H9 (cell line): ENCODE measurements at regions not wholly inside any gene's neighbourhood (a gene's known extent, or its start where the extent isn't known, plus 50 kb on each side); places are given as distances from the start of the nearest gene placed in this dataset.

Source experiments
- DNase-seq: peaks from one replicate; pipeline ENCODE4 v3.0.0-alpha.2; 2017
- H2AFZ ChIP-seq: one replicate; pipeline ENCODE4 v1.6.1; 2013; ENCODE audit warnings: mild to moderate bottlenecking, low read length, control low read depth, moderate library complexity
- H2AK5ac ChIP-seq: 2 replicates; pipeline ENCODE4 v1.6.1; 2013; ENCODE audit warnings: low read length, control low read depth, mixed read lengths; ENCODE audit not compliant: insufficient read length
- H2BK120ac ChIP-seq: one replicate; pipeline ENCODE4 v1.6.1; 2013; ENCODE audit warnings: low read depth, mild to moderate bottlenecking, low read length, control low read depth, inconsistent platforms; ENCODE audit not compliant: poor library complexity, severe bottlenecking
- H2BK12ac ChIP-seq: 2 replicates; pipeline ENCODE4 v1.6.1; 2013; ENCODE audit warnings: low read length, control low read depth, mixed read lengths, low read depth; ENCODE audit not compliant: insufficient read length
- H2BK15ac ChIP-seq: 2 replicates; pipeline ENCODE4 v1.6.1; 2013; ENCODE audit warnings: low read depth, low read length, control low read depth
- H2BK20ac ChIP-seq: one replicate; pipeline ENCODE4 v1.6.1; 2013; ENCODE audit warnings: low read depth, mild to moderate bottlenecking, low read length, control low read depth, inconsistent platforms; ENCODE audit not compliant: poor library complexity, severe bottlenecking
- H2BK5ac ChIP-seq: 2 replicates; pipeline ENCODE4 v1.6.1; 2013; ENCODE audit warnings: low read length, control low read depth, mixed read lengths; ENCODE audit not compliant: insufficient read length
- H3K14ac ChIP-seq: 2 replicates; pipeline ENCODE4 v1.6.1; 2013; ENCODE audit warnings: low read length, control low read depth; ENCODE audit not compliant: insufficient read depth
- H3K18ac ChIP-seq: 2 replicates; pipeline ENCODE4 v1.6.1; 2013; ENCODE audit warnings: low read depth, mild to moderate bottlenecking, mixed read lengths, low read length, control low read depth; ENCODE audit not compliant: insufficient read length
- H3K23ac ChIP-seq: 2 replicates; pipeline ENCODE4 v1.6.1; 2013; ENCODE audit warnings: low read length, control low read depth, mixed read lengths, low read depth; ENCODE audit not compliant: insufficient read length
- H3K23me2 ChIP-seq: 2 replicates; pipeline ENCODE4 v1.6.1; 2013; ENCODE audit warnings: low read depth, mild to moderate bottlenecking, mixed read lengths, low read length, control low read depth; ENCODE audit not compliant: insufficient read length, poor library complexity, severe bottlenecking
- H3K27ac ChIP-seq: 2 replicates; pipeline ENCODE4 v1.5.1; 2013; ENCODE audit warnings: low read length, control low read depth, mixed read lengths, low read depth; ENCODE audit not compliant: insufficient read length
- H3K27me3 ChIP-seq: 2 replicates; pipeline ENCODE4 v1.6.1; 2013; ENCODE audit warnings: low read length, control low read depth, inconsistent platforms; ENCODE audit not compliant: insufficient read depth
- H3K4ac ChIP-seq: 2 replicates; pipeline ENCODE4 v1.6.1; 2013; ENCODE audit warnings: low read depth, mild to moderate bottlenecking, control low read depth, inconsistent platforms, low read length, moderate library complexity
- H3K4me1 ChIP-seq: 2 replicates; pipeline ENCODE4 v1.6.1; 2013; ENCODE audit warnings: low read length, control low read depth, inconsistent platforms; ENCODE audit not compliant: insufficient read depth
- H3K4me2 ChIP-seq: 2 replicates; pipeline ENCODE4 v1.6.1; 2013; ENCODE audit warnings: low read length, control low read depth, mixed read lengths; ENCODE audit not compliant: insufficient read length, insufficient read depth
- H3K56ac ChIP-seq: 2 replicates; pipeline ENCODE4 v1.6.1; 2013; ENCODE audit warnings: low read depth, mild to moderate bottlenecking, mixed read lengths, low read length, control low read depth; ENCODE audit not compliant: insufficient read length
- H3K79me1 ChIP-seq: 2 replicates; pipeline ENCODE4 v1.6.1; 2013; ENCODE audit warnings: low read depth, mild to moderate bottlenecking, moderate library complexity, low read length, control low read depth, inconsistent platforms; ENCODE audit not compliant: insufficient read depth, poor library complexity, severe bottlenecking
- H3K79me2 ChIP-seq: 2 replicates; pipeline ENCODE4 v1.6.1; 2013; ENCODE audit warnings: low read length, control low read depth, inconsistent platforms; ENCODE audit not compliant: insufficient read depth
- H3K9ac ChIP-seq: 2 replicates; pipeline ENCODE4 v1.6.1; 2013; ENCODE audit warnings: low read length, control low read depth, mixed read lengths; ENCODE audit not compliant: insufficient read length; ENCODE audit errors: extremely low read depth
- H3K9me3 ChIP-seq: one replicate; pipeline ENCODE4 v1.6.1; 2013; ENCODE audit warnings: low read depth, low read length, inconsistent platforms; ENCODE audit not compliant: control insufficient read depth
- H3T11ph ChIP-seq: one replicate; pipeline ENCODE4 v1.6.1; 2013; ENCODE audit warnings: mild to moderate bottlenecking, low read length, control low read depth, inconsistent platforms
- H4K20me1 ChIP-seq: one replicate; pipeline ENCODE4 v1.6.1; 2013; ENCODE audit not compliant: control insufficient read depth, insufficient read length, insufficient read depth
- H4K5ac ChIP-seq: 2 replicates; pipeline ENCODE4 v1.6.1; 2013; ENCODE audit warnings: low read depth, mild to moderate bottlenecking, mixed read lengths, low read length, control low read depth; ENCODE audit not compliant: insufficient read length
- H4K8ac ChIP-seq: replicated peaks from 2 replicates; pipeline ENCODE4 v1.6.1; 2013; ENCODE audit warnings: low read length, control low read depth, mixed read lengths, low read depth; ENCODE audit not compliant: insufficient read length
- H4K91ac ChIP-seq: 2 replicates; pipeline ENCODE4 v1.6.1; 2013; ENCODE audit warnings: low read depth, mild to moderate bottlenecking, moderate library complexity, mixed read lengths, low read length, control low read depth; ENCODE audit not compliant: insufficient read length
- H3K27ac Mint-ChIP-seq, 3 experiments: 2 replicates in 2 of 3; 3 replicates in 1 of 3; pipeline ENCODE4 v1.8.0; 2020 to 2021; ENCODE audit warnings: mixed read lengths in 3 of 3, mild to moderate bottlenecking in 1 of 3, moderate library complexity in 1 of 3
- H3K27me3 Mint-ChIP-seq: 2 replicates; pipeline ENCODE4 v1.8.0; 2021; ENCODE audit warnings: low read depth, mild to moderate bottlenecking, moderate library complexity, mixed read lengths
- H3K36me3 Mint-ChIP-seq, 3 experiments: 2 replicates in 2 of 3; 3 replicates in 1 of 3; pipeline ENCODE4 v1.8.0; 2020 to 2021; ENCODE audit warnings: low read depth in 3 of 3, mixed read lengths in 3 of 3; ENCODE audit not compliant: insufficient read depth in 1 of 3
- H3K4me1 Mint-ChIP-seq, 2 experiments: 2 replicates each; pipeline ENCODE4 v1.8.0; 2020; ENCODE audit warnings: mixed read lengths in 2 of 2
- H3K4me3 Mint-ChIP-seq, 2 experiments: 2 replicates in 1 of 2; 3 replicates in 1 of 2; pipeline ENCODE4 v1.8.0; 2020 to 2021; ENCODE audit warnings: mild to moderate bottlenecking in 2 of 2, mixed read lengths in 2 of 2, moderate library complexity in 1 of 2
- H3K9me3 Mint-ChIP-seq, 2 experiments: 2 replicates in 1 of 2; 3 replicates in 1 of 2; pipeline ENCODE4 v1.8.0; 2020; ENCODE audit warnings: mild to moderate bottlenecking in 2 of 2, mixed read lengths in 2 of 2, moderate library complexity in 1 of 2
- CTCF ChIP-seq: fragments of 200-600 bp; sonication (generic); conservative IDR thresholded peaks from 3 replicates; pipeline ENCODE4 v1.8.0; 2021; ENCODE audit warnings: antibody characterized with exemption, mild to moderate bottlenecking
- WGBS: extraction: QIAGEN DNeasy Blood & Tissue Kit; methylation state at CpG from one replicate; pipeline ENCODE4 v1.1.7; 2013; ENCODE audit warnings: missing lambda C conversion rate, low lambda C conversion rate, mixed read lengths; ENCODE audit not compliant: insufficient read length; ENCODE audit errors: extremely low coverage; 5-methylcytosine and 5-hydroxymethylcytosine counted together

GRCh38 chr10:78813998-78814399 is 254.8 kb upstream of the ZMIZ1 start:
- Histone ChIP-seq H3K79me1 (no peaks in the 10 kb centered on the region), H3K23ac (no peak overlapping the region), H3K9ac (no peak overlapping the region), H3K4me1 (no peaks in the 10 kb centered on the region; the same call in 1 of the 2 replicates), H3K14ac (no peak overlapping the region), H2AFZ (no peak overlapping the region), H3K23me2 (no peaks in the 10 kb centered on the region), H4K91ac (no peak overlapping the region), H2BK20ac (no peak overlapping the region), H4K8ac (no peak overlapping the region), H3T11ph (no peak overlapping the region), H3K4ac (no peak overlapping the region), H3K9me3 (no peaks in the 10 kb centered on the region), H3K79me2 (no peaks in the 10 kb centered on the region), H4K20me1 (no peaks in the 10 kb centered on the region), H2BK120ac (no peak overlapping the region), H2BK15ac (no peak overlapping the region), H2AK5ac (no peak overlapping the region), H3K56ac (no peak overlapping the region), H3K18ac (no peak overlapping the region), H4K5ac (no peak overlapping the region), H3K27me3 (no peaks in the 10 kb centered on the region), H3K4me2 (no peak overlapping the region), H2BK5ac (no peak overlapping the region), H3K27ac (no peak overlapping the region), H2BK12ac (no peak overlapping the region)
- Mint-ChIP-seq H3K36me3 (0 out of 7 replicates have a peak, but pooled peaks cover 0 to 4% (median 0%) of the 10 kb centered on the region in 3 experiments), H3K27ac (no peak overlapping the region), H3K4me3 (no peak overlapping the region), H3K4me1 (peaks cover 18 to 22% of the 10 kb centered on the region in 2 experiments), H3K9me3 (no peaks in the 10 kb centered on the region), H3K27me3 (peaks cover 32% of the 10 kb centered on the region)
- WGBS: no CpG with 5 or more reads among the region's 6 CpGs
- DNase-seq: no peak
- no peak for TF ChIP-seq CTCF
